ENCODE measurements at regions not wholly inside any gene's neighbourhood (a gene's known extent, or its start where the extent isn't known, plus 50 kb on each side); places are given as distances from the start of the nearest gene placed in this dataset.

DNA sequence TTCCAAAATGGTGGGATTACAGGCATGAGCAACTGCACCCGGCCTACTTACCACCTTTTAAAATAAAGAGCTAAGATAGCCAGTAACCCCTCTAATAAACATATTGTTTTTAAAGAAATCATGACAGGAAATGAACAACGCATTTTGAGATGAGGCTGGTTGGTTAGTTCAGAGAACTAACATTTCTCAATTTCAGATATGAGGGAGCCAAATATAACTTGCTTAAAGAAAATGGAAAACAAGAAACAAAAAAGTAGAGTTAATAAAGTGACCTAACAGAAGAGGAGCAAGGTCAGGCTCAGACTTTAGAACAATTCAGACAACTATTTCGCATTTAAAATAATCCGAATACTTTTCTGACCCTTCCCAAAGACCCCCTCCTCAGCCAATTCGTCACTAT is 254.9 kb upstream of the PHF14 start:
- Mint-ChIP-seq H3K36me3 (ENCODE audit: low read depth) (no peaks in the 10 kb centered on the region), H3K4me3 (no peak overlapping the region), H3K9me3 (no peaks in the 10 kb centered on the region), H3K27me3 (ENCODE audit: low read depth, poor library complexity) (no peaks in the 10 kb centered on the region), H3K4me1 (no peaks in the 10 kb centered on the region), H3K27ac (no peak overlapping the region)
- TF ChIP-seq, protein P1, sequence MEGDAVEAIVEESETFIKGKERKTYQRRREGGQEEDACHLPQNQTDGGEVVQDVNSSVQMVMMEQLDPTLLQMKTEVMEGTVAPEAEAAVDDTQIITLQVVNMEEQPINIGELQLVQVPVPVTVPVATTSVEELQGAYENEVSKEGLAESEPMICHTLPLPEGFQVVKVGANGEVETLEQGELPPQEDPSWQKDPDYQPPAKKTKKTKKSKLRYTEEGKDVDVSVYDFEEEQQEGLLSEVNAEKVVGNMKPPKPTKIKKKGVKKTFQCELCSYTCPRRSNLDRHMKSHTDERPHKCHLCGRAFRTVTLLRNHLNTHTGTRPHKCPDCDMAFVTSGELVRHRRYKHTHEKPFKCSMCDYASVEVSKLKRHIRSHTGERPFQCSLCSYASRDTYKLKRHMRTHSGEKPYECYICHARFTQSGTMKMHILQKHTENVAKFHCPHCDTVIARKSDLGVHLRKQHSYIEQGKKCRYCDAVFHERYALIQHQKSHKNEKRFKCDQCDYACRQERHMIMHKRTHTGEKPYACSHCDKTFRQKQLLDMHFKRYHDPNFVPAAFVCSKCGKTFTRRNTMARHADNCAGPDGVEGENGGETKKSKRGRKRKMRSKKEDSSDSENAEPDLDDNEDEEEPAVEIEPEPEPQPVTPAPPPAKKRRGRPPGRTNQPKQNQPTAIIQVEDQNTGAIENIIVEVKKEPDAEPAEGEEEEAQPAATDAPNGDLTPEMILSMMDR (IDR thresholded peaks at IDR 0.05) = no peak
- DNase-seq = no peak

DNA sequence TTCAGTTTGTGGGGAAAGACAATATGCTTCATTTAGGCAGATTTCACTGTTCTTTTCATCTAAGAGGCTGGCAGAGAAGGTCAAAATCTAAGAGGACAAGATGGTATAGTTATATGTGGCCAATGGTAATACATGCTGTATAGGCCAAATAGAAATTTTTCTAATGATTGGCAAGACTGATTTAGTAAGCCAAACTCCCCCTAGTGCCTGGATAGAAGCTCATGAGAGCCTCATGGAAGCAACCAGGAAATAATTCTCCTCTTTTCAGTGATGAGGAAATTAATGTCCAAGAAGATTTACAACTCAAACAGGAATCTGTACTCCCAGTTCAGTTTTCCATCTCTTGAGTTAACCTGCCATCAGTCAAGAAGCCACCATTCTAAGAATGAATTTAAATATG is 253.6 kb upstream of the PHF14 start:
- DNase-seq = no peak
- H3K9me3 Mint-ChIP-seq = no peaks in the 10 kb centered on the region
- H3K36me3 Mint-ChIP-seq (ENCODE audit: low read depth) = no peaks in the 10 kb centered on the region
- no peak overlapping the region for H3K4me3 Mint-ChIP-seq
- no peak overlapping the region for H3K27ac Mint-ChIP-seq
- TF ChIP-seq, protein P1 (IDR thresholded peaks at IDR 0.05) = no peak
- H3K4me1 Mint-ChIP-seq = no peaks in the 10 kb centered on the region
- no peaks in the 10 kb centered on the region for H3K27me3 Mint-ChIP-seq (ENCODE audit: low read depth, poor library complexity)

DNA sequence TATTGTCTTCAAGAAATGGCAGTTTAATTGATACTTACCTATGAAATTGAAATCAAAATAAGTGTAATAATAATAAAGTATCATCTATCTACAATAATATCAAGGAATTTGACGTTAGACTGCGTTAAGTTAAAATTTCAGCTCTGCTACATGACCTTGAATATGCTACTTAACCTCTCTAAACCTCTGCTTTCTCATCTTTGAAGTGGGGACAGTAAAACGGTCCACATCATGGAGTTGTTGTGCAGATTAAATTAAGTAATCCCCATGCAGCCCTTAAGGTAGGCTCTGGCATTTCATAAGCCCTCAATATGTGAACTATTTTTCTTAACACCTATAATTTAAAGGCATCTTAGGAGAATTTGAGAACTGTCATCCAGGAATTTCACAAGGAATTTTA is 252.4 kb upstream of the PHF14 start:
- Mint-ChIP-seq H3K36me3 (ENCODE audit: low read depth) (no peaks in the 10 kb centered on the region), H3K4me3 (no peak overlapping the region), H3K4me1 (no peaks in the 10 kb centered on the region), H3K27ac (no peak overlapping the region), H3K9me3 (no peaks in the 10 kb centered on the region), H3K27me3 (ENCODE audit: low read depth, poor library complexity) (no peaks in the 10 kb centered on the region)
- TF ChIP-seq, protein P1 (IDR thresholded peaks at IDR 0.05) = no peak
- DNase-seq = no peak

DNA sequence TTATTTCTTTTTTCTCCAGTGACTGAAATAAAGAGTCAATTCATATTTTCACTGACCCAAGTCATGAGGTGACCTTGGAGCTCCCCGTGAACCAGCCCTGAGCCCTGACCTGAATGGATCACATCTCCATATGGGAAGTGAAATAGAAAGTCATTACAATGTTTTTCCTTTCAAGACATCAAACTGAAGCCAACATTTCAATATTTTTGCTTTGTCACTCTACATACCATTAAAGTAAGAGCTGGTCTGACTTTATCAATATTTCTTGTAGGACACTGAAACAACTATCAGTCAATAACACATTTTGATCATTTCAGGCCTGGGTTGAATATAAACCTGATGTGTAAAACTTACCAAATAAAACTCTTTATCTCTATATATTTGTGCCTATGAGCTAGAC is 249.8 kb upstream of the PHF14 start:
- Mint-ChIP-seq H3K36me3 (ENCODE audit: low read depth) (no peaks in the 10 kb centered on the region), H3K27ac (no peak overlapping the region), H3K4me1 (no peaks in the 10 kb centered on the region), H3K9me3 (no peaks in the 10 kb centered on the region), H3K27me3 (ENCODE audit: low read depth, poor library complexity) (no peaks in the 10 kb centered on the region), H3K4me3 (no peak overlapping the region)
- TF ChIP-seq, protein P1 (IDR thresholded peaks at IDR 0.05) = no peak
- no peak for DNase-seq

DNA sequence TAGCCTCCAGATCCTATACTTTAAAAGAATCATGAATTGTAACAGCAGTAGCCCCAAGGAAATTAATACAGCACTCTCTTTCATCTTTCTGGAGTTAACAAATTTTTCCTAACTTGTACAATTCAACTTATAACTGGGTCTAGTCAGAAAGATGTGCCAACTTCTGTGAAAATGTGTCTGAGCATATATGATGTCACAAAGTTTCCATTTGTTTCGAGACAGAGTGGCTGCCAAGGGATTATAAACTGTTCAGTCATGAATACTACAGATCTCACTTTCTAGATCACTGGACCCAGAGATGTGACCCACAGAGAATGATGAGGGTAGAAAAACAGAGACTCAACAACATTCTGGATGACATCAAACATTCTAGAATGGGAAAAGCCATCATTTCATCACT is 249.2 kb upstream of the PHF14 start:
- Mint-ChIP-seq H3K36me3 (ENCODE audit: low read depth) (no peaks in the 10 kb centered on the region), H3K9me3 (no peaks in the 10 kb centered on the region), H3K27ac (no peak overlapping the region), H3K27me3 (ENCODE audit: low read depth, poor library complexity) (no peaks in the 10 kb centered on the region), H3K4me3 (no peak overlapping the region), H3K4me1 (no peaks in the 10 kb centered on the region)
- TF ChIP-seq, protein P1 (IDR thresholded peaks at IDR 0.05) = no peak
- no peak for DNase-seq

DNA sequence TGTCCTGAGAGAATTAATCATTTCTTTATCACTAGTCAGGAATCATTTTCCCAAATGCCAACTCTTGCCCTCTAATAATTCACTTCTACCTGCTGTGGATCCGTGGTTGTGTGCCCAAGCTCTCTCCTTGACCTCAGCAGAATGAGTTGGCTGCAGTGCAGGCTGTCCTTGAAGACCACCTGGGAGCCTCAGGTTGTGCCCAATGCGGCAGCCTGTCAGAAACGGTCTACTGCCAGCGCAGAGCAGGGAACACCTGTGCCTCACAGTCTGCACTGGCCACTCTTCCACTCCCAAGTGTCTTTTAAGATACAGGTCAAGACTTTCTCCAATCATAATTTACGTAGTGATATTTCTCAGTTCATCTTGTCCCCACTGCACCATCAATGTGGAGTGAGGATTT is 246.0 kb upstream of the PHF14 start:
- TF ChIP-seq, protein P1 (IDR thresholded peaks at IDR 0.05) = no peak
- Mint-ChIP-seq H3K4me3 (no peak overlapping the region), H3K27ac (no peak overlapping the region), H3K9me3 (no peaks in the 10 kb centered on the region), H3K27me3 (ENCODE audit: low read depth, poor library complexity) (no peaks in the 10 kb centered on the region), H3K4me1 (no peaks in the 10 kb centered on the region), H3K36me3 (ENCODE audit: low read depth) (no peaks in the 10 kb centered on the region)
- no peak for DNase-seq
